Ovary (tissue), 3 donors: ENCODE measurements at regions not wholly inside any gene's neighbourhood (a gene's known extent, or its start where the extent isn't known, plus 50 kb on each side); places are given as distances from the start of the nearest gene placed in this dataset.

Experiments
- EP300 ChIP-seq: sonication (generic); formaldehyde crosslinking; IDR thresholded peaks from one replicate; pipeline ENCODE4 v1.6.1; 2017; ENCODE audit warnings: antibody characterized with exemption
- POLR2A ChIP-seq: fragments of 450-650 bp; IDR thresholded peaks from one replicate; pipeline ENCODE4 v1.6.1; 2017; ENCODE audit warnings: antibody characterized with exemption, mild to moderate bottlenecking, moderate library complexity
- TF ChIP-seq, protein P1 (sequence below), 3 donors: fragments of 450-650 bp in 2 of 3; fragments of 200-600 bp in 1 of 3; IDR thresholded peaks; one replicate each; pipeline versions ENCODE4 v1.5.1 to v1.8.0; 2016 to 2022; ENCODE audit warnings: antibody characterized with exemption in 3 of 3, mild to moderate bottlenecking in 1 of 3
- donor health status: DM: no; HTN: no; CAD: no.

DNA sequence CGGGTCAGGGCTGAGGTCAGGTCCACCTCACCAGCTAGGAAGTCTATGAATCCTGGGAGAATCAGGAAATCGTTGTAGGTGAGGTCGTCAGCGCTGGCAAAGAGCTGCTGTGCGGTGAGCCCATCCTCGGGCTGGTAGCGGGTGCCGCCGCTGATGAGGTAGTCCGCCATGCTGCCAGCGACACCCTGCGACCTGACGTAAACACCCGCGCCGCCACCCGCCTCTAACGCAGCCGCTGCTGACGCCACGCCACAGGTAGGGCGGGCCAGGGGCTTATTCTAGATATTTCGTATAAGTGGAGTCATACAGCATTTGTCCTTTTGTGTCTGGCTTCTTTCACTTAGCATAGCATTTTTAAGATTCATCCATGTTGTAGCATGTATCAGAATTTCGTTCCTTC, 220.2 kb upstream of the ATP6AP2 start:
- TF ChIP-seq, protein P1, sequence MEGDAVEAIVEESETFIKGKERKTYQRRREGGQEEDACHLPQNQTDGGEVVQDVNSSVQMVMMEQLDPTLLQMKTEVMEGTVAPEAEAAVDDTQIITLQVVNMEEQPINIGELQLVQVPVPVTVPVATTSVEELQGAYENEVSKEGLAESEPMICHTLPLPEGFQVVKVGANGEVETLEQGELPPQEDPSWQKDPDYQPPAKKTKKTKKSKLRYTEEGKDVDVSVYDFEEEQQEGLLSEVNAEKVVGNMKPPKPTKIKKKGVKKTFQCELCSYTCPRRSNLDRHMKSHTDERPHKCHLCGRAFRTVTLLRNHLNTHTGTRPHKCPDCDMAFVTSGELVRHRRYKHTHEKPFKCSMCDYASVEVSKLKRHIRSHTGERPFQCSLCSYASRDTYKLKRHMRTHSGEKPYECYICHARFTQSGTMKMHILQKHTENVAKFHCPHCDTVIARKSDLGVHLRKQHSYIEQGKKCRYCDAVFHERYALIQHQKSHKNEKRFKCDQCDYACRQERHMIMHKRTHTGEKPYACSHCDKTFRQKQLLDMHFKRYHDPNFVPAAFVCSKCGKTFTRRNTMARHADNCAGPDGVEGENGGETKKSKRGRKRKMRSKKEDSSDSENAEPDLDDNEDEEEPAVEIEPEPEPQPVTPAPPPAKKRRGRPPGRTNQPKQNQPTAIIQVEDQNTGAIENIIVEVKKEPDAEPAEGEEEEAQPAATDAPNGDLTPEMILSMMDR (IDR thresholded peaks at IDR 0.05): no peak
- TF ChIP-seq POLR2A (no peak), EP300 (no peak)
